Body of pancreas (tissue), 4 donors: ENCODE measurements at regions not wholly inside any gene's neighbourhood (a gene's known extent, or its start where the extent isn't known, plus 50 kb on each side); places are given as distances from the start of the nearest gene placed in this dataset.

Source experiments
- ATAC-seq: fragments of 150-250 bp; one replicate; pipeline ENCODE4 v1.9.1; 2016
- DNase-seq, 4 donors: peaks; one replicate each; pipeline ENCODE4 v3.0.0-alpha.2; 2019
- H3K27ac ChIP-seq, 4 donors: fragments of 200-600 bp; sonication (generic); 1 replicate in 3 of 4; 2 replicates in 1 of 4; pipeline versions ENCODE4 v1.5.1 to v1.6.1; 2016 to 2019; ENCODE audit warnings: mild to moderate bottlenecking in 1 of 4, mixed read lengths in 1 of 4, moderate library complexity in 1 of 4
- H3K27me3 ChIP-seq, 2 donors: fragments of 200-600 bp; sonication (generic); one replicate each; pipeline ENCODE4 v1.6.0; 2016; ENCODE audit warnings: mild to moderate bottlenecking in 1 of 2
- H3K36me3 ChIP-seq, 2 donors: fragments of 200-600 bp; sonication (generic); replicated peaks in 1 of 2; 2 replicates each; pipeline ENCODE4 v1.5.1; 2016; ENCODE audit warnings: low read depth in 2 of 2; ENCODE audit not compliant: insufficient read depth in 1 of 2
- H3K4me1 ChIP-seq: fragments of 200-600 bp; sonication (generic); one replicate; pipeline ENCODE4 v1.6.0; 2016
- H3K4me3 ChIP-seq, 2 donors: fragments of 200-600 bp; sonication (generic); 1 replicate in 1 of 2; 2 replicates in 1 of 2; pipeline ENCODE4 v1.5.1; 2016 to 2019
- H3K9me3 ChIP-seq, 3 donors: fragments of 200-600 bp; sonication (generic); 1 replicate in 2 of 3; 2 replicates in 1 of 3; pipeline ENCODE4 v1.5.1; 2016
- POLR2A ChIP-seq, 3 donors: fragments of 450-650 bp; IDR thresholded peaks; one replicate each; pipeline ENCODE4 v1.6.1; 2016; ENCODE audit warnings: antibody characterized with exemption in 3 of 3, mild to moderate bottlenecking in 2 of 3
- WGBS, 2 donors: methylation state at CpG; one replicate each; pipeline ENCODE4 v1.1.5; 2017; 5-methylcytosine and 5-hydroxymethylcytosine counted together
- intact Hi-C: fragments of 100-400 bp; cut with DNase I; formaldehyde crosslinking; loops from one replicate; pipeline ENCODE4 v1.15.1; 2023
- TF ChIP-seq, protein P1 (sequence below), 7 experiments: fragments of 450-650 bp in 4 of 7; fragments of 200-600 bp in 3 of 7; sonication (generic) in 3 of 7; IDR thresholded peaks; one replicate each; pipeline ENCODE4 v1.5.1; 2016 to 2019; ENCODE audit warnings: antibody characterized with exemption in 7 of 7

DNA sequence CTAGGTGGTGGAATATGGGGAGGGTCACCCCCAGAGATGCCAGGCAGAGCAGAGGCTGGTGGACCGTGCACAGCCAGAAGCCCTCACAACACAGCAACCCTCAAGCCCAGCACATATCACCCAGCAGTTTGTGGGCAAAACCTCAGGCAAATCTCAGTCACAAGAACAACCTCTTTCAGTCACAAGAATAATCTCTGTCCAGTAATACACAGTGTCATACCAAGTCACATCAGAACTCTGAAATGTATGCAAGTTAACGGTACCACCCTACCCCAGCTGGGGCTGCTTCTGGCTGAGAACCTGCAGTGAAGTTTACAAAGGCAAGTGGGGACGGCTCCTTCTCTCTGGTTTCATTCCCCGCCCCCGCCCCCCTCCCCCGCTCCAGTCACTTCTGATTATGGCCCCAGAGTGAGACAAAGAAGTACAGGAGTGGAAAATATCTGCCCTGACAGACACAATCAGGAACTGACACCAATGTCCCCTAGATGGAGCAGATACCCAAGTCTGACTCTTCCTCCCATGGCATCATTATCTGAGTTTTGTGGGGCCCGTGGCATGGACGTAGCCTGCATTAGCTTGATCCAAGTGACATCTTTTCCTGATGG is 480.9 kb upstream of the TMEM132C start:
- WGBS, 2 donors, result 39 to 60% methylated on average over 8 of the region's 8 CpGs
- no peak for DNase-seq
- no peak overlapping the region for H3K27ac ChIP-seq
- no peaks in the 10 kb centered on the region for H3K4me1 ChIP-seq
- intact Hi-C loops, result no loop called here
- no peak overlapping the region for H3K4me3 ChIP-seq
- ATAC-seq, result no peak
- no peaks in the 10 kb centered on the region for H3K36me3 ChIP-seq
- no peaks in the 10 kb centered on the region for H3K9me3 ChIP-seq
- no peak for TF ChIP-seq POLR2A (IDR thresholded peaks at IDR 0.05)
- TF ChIP-seq, protein P1, sequence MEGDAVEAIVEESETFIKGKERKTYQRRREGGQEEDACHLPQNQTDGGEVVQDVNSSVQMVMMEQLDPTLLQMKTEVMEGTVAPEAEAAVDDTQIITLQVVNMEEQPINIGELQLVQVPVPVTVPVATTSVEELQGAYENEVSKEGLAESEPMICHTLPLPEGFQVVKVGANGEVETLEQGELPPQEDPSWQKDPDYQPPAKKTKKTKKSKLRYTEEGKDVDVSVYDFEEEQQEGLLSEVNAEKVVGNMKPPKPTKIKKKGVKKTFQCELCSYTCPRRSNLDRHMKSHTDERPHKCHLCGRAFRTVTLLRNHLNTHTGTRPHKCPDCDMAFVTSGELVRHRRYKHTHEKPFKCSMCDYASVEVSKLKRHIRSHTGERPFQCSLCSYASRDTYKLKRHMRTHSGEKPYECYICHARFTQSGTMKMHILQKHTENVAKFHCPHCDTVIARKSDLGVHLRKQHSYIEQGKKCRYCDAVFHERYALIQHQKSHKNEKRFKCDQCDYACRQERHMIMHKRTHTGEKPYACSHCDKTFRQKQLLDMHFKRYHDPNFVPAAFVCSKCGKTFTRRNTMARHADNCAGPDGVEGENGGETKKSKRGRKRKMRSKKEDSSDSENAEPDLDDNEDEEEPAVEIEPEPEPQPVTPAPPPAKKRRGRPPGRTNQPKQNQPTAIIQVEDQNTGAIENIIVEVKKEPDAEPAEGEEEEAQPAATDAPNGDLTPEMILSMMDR (IDR thresholded peaks at IDR 0.05), result no peak
- no peaks in the 10 kb centered on the region for H3K27me3 ChIP-seq

DNA sequence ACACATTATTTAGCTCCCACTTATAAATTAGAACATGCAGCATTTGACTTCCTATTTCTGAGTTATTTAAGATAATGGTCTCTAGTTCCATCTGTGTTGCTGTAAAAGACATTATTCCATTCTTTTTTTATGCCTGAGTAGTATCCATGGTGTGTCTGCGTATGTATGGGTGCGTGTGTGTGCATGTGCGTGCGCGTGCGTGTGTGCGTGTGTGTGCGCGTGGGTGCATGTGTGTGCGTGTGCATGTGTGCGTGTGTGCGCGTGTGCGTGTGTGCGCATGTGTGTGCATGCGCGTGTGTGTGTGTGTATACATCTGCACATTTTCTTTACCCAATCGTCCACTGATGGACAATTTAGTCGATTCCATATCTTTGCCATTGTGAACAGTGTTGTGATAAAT is 479.4 kb upstream of the TMEM132C start:
- intact Hi-C loops, result no loop called here
- no peak for DNase-seq
- TF ChIP-seq, protein P1 (IDR thresholded peaks at IDR 0.05), result no peak
- no peak for TF ChIP-seq POLR2A (IDR thresholded peaks at IDR 0.05)
- Histone ChIP-seq H3K9me3 (no peaks in the 10 kb centered on the region), H3K36me3 (no peaks in the 10 kb centered on the region), H3K4me1 (no peaks in the 10 kb centered on the region), H3K4me3 (no peak overlapping the region), H3K27ac (no peak overlapping the region), H3K27me3 (no peaks in the 10 kb centered on the region)
- no peak for ATAC-seq
- 68 to 72% methylated on average over 19 of the region's 19 CpGs for WGBS, 2 donors

DNA sequence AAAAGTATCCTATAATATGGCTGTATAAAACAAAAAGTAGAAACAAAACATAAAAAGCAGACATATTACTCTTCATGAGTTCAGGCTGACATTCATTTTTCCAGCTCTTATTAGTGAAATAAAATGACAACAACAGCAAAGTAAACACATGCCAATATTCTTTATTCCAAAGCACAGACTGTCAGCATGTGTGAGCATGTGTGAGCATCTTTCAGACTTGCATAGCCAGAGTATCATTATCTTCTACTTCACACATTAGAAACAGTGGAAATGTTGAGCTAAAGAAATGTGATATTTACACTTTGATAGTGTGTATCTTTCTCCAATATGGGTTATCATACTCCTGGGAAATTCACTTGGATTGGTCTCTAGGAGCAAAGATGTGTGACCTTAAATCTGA is 476.6 kb upstream of the TMEM132C start:
- Histone ChIP-seq H3K27me3 (no peaks in the 10 kb centered on the region), H3K27ac (no peak overlapping the region), H3K4me1 (no peaks in the 10 kb centered on the region), H3K9me3 (no peaks in the 10 kb centered on the region), H3K36me3 (no peaks in the 10 kb centered on the region), H3K4me3 (no peak overlapping the region)
- intact Hi-C loops, result no loop called here
- DNase-seq (no peak), ATAC-seq (no peak)
- TF ChIP-seq, protein P1 (IDR thresholded peaks at IDR 0.05), result no peak
- no peak for TF ChIP-seq POLR2A (IDR thresholded peaks at IDR 0.05)

DNA sequence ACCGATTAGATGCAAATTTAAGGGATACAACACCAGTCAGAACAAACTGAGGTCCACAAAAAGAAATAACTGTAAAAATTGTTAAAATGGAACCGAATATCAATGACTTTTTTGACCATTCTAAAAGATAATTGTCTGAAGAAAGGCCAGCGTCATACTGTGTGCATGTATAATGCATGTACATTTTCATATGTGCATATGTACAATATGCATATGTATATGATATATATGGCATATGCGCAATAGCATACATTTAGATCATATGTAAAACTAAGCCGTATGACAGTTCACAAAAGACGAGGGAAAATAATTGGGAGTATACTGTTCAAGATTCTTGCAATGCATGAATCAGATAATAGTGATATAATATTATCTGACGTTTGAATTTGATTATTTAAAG is 475.8 kb upstream of the TMEM132C start:
- TF ChIP-seq, protein P1 (IDR thresholded peaks at IDR 0.05), result no peak
- no peak for TF ChIP-seq POLR2A (IDR thresholded peaks at IDR 0.05)
- no peaks in the 10 kb centered on the region for H3K36me3 ChIP-seq
- H3K27ac ChIP-seq, result no peak overlapping the region
- WGBS, 2 donors, result 49 to 64% methylated on average over 7 of the region's 7 CpGs
- DNase-seq (no peak), ATAC-seq (no peak)
- H3K4me3 ChIP-seq, result no peak overlapping the region
- no peaks in the 10 kb centered on the region for H3K9me3 ChIP-seq
- H3K27me3 ChIP-seq, result no peaks in the 10 kb centered on the region
- intact Hi-C loops, result no loop called here
- no peaks in the 10 kb centered on the region for H3K4me1 ChIP-seq

DNA sequence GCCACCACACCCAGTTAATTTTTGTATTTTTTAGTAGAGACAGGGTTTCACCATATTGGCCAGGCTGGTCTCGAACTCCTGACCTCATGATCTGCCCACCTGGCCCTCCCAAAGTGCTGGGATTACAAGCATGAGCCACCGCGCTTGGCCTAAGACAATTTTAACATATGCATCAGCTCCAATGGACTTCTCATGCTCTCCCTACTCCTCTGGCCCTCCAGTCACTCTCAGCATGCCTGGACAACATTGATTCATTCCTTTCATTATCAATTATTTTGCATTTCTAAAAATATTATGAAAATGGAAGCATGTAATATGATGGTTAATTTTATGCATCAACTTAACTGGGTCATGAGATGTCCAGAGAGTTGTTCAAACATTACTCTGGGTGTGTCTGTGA is 469.1 kb upstream of the TMEM132C start:
- ATAC-seq (no peak), DNase-seq (no peak)
- no peaks in the 10 kb centered on the region for H3K27me3 ChIP-seq
- 79 to 83% methylated on average over 3 of the region's 3 CpGs for WGBS, 2 donors
- H3K4me3 ChIP-seq, result no peak overlapping the region
- H3K4me1 ChIP-seq, result no peaks in the 10 kb centered on the region
- no peaks in the 10 kb centered on the region for H3K36me3 ChIP-seq
- TF ChIP-seq, protein P1 (IDR thresholded peaks at IDR 0.05), result no peak
- no peak for TF ChIP-seq POLR2A (IDR thresholded peaks at IDR 0.05)
- no peaks in the 10 kb centered on the region for H3K9me3 ChIP-seq
- no peak overlapping the region for H3K27ac ChIP-seq
- intact Hi-C loops, result no loop called here
